ENCODE measurements at regions not wholly inside any gene's neighbourhood (a gene's known extent, or its start where the extent isn't known, plus 50 kb on each side); places are given as distances from the start of the nearest gene placed in this dataset.
A peak's percentile ranks its signal among the peaks of the same experiment; 100 is the strongest.

- DNase-seq (ENCODE audit: low spot score) = no peak
These were observed 170.9 kb upstream of the CADPS start for GRCh38 chr3:63046152-63046551.

GRCh38 chr3:63046580-63046979 is 171.4 kb upstream of the CADPS start:
- no peak for DNase-seq (ENCODE audit: low spot score)

DNA sequence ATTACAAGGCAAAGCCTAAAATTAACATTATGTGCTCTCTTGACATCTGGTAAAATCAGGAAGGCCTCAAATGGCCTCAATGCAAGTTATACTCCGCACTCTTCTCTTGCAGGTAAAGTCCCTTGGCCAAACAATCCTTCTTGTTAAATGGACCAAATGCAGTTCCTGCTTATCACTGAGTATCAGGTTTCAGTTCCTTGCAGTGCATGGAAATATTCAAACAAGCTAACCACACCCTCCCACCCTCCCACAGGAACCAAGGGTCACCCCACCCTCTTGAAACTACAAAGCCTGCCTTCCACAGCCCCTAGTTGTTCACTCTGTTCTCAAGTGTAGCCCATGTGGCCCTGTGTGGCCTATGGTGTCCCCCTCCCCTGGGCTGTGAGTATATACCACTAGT is 171.9 kb upstream of the CADPS start:
- DNase-seq (ENCODE audit: low spot score) = no peak

- DNase-seq (ENCODE audit: low spot score) = no peak
These were observed 173.4 kb upstream of the CADPS start for GRCh38 chr3:63048367-63049326.

GRCh38 chr3:63050548-63051177 is 175.4 kb upstream of the CADPS start:
- DNase-seq (ENCODE audit: low spot score) = no peak

- DNase-seq (ENCODE audit: low spot score) = peak; percentile 38
These were observed 176.7 kb upstream of the CADPS start for GRCh38 chr3:63051920-63052319.

GRCh38 chr3:63056932-63057331 is 181.7 kb upstream of the CADPS start:
- no peak for DNase-seq (ENCODE audit: low spot score)

DNA sequence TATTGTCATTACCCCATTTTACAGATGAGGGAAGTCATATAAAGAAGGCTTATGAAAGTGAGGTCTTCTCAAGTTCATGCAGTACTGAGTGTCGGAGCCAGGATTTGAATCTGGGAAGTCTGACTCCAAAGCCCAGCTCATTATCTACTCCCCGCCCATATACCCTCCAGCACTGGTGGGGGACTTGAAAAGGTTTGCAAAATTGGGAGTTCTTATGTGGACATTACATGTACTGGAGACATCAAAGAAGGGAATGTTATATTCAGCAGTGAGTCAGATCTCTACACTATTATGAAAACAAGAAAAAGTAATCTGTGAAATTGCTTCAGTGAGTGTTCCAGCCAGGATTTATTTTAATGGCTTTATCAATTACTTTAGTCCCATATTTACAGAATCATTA is 185.2 kb upstream of the CADPS start:
- no peak for DNase-seq (ENCODE audit: low spot score)

GRCh38 chr3:63061449-63061848 is 186.2 kb upstream of the CADPS start:
- no peak for DNase-seq (ENCODE audit: low spot score)

- DNase-seq (ENCODE audit: low spot score) = no peak
These were observed 189.1 kb upstream of the CADPS start for GRCh38 chr3:63064209-63064755.

DNA sequence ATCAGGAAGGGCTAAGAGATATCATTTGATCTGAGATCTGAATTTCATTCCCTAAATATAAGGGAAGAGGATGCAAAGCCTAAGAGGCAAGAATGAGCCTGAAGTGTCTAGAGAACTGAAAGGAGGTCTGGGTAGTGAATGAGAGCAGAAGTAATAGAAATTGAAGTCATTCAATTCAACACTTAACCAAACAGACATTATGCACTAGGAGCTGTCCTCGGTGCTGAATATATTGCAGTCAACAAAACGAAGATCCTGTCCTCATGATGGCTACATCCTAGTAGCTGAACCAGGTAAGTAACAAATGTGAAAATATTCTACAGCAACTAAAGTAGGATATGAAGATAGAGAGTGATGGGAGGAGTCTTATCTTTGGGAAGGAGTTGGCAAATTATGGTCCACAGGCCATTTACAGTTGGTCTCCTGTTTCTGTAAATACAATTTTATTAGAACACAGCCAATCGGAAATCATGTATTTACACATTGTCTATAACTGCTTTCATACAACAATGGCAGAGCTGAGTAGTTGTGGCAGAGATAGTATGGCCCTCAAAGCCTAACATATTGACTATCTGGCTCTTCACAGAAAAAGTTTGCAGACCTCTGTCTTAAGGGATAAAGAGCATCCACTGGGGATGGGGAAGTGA is 192.9 kb upstream of the CADPS start:
- peak; percentile 52 for DNase-seq (ENCODE audit: low spot score)

DNA sequence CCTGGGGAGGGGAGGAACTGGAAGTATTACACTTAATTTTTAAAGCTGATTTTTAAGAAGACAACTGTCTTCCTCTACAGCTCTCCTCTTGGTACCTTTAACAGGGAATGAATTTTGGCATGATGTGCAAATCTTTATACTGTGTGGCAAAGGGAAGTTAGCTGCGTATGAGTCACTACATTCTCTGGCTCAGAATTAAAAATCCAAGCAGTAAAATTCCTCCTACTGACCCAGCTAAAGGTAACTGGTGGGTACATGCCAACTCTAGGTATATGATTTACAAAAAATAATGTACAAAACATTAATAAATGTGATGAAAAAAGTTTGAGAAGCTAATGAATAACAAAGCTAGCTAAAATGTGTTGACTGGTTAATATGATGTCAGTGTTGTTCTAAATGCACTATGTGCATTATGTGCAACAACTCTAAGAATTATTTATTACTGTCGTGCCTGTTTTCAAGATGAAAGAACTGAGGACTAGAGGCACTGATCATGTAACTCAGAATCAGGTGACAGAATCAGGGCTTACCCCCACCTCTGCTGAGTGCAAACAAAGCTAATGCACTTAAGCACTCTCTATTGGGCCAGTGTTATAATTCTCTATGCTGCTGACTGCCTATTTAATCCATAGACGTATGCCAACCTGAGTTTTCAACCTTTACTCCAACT is 194.7 kb upstream of the CADPS start:
- DNase-seq (ENCODE audit: low spot score) = peak; percentile 8

- DNase-seq (ENCODE audit: low spot score) = no peak
These were observed 195.2 kb upstream of the CADPS start for GRCh38 chr3:63070476-63070810.

DNA sequence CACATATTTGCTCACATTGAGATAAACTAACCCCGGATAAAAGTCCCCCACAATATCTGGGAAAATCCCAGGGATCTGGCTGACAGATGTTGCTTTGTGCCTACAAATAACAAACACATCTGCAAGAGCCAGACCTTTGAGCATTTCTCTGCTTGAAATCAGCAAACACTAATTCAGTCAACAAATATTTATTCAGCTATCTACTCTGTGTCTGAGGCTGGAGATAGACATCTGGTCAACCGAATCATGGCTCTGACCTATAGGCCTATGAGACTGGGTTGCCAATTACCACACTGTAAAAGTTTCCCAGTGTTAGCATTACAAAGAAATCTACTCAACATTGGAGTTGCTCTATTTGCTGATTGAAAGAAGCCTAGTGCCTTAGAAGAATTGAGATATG is 201.1 kb upstream of the CADPS start:
- no peak for DNase-seq (ENCODE audit: low spot score)

GRCh38 chr3:63086190-63086589 is 191.9 kb upstream of the SYNPR start:
- no peak for DNase-seq (ENCODE audit: low spot score)

GRCh38 chr3:63089007-63089750 is 188.9 kb upstream of the SYNPR start:
- DNase-seq (ENCODE audit: low spot score) = no peak

GRCh38 chr3:63089751-63090132 is 188.4 kb upstream of the SYNPR start:
- DNase-seq (ENCODE audit: low spot score) = no peak

- DNase-seq (ENCODE audit: low spot score) = no peak
These were observed 187.5 kb upstream of the SYNPR start for GRCh38 chr3:63090656-63091055.

DNA sequence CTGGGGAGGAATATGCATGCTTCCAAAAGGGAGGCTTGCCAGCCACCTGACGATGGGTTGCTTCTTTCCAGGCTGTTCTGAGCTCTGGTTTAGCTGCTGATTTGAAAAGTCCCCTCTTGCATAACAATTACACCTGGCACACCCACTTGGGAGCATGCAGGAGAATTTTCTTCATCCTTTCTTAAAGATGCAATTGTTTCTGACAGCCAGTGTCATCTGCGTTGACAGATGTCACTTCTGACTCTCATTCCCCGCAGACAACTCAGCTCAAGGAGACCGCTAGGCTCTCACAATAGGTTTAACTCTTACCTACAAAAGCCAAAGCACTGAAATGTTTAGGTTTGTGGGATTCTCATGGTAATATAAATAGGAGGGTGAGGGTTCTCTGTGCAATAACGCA is 185.6 kb upstream of the SYNPR start:
- no peak for DNase-seq (ENCODE audit: low spot score)

DNA sequence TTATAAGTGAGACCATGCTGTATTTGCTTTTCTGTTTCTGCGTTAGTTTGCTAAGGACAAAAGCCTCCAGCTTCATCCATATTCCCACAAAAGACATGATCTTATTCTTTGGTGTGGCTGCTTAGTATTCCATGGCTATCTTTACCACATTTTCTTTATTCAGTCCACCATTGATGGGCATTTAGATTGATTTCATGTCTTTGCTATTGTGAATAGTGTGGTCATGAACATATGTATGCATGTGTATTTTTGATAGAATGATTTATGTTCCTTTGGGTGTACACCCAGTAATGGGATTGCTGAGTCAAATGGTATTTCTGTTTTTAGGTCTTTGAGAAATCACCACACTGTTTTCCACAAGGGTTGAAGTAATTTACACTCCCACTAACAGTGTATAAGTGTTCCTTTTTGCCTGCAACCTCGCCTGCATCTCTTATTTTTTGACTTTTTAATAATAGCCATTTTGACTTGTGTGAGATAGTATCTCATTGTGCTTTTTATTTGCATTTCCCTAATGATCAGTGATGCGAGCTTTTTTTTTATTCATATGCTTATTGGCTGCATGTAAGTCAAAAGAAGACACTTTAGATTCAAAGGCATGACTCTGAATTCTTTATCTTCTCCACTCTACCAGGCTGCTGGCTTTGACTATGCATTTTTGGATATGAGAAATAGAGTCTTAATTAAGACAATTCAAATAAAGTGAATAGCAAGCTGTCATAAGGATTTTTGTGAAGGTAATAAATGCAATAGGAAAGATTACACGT is 183.3 kb upstream of the SYNPR start:
- no peak for DNase-seq (ENCODE audit: low spot score)
